Chondrocyte (in vitro differentiated cells): ENCODE measurements at regions not wholly inside any gene's neighbourhood (a gene's known extent, or its start where the extent isn't known, plus 50 kb on each side); places are given as distances from the start of the nearest gene placed in this dataset.

ENCODE experiments used
- DNase-seq: peaks from one replicate; pipeline ENCODE4 v3.0.0; 2021; ENCODE audit warnings: mixed read lengths, low spot score
- H3K27ac Mint-ChIP-seq: one replicate; pipeline ENCODE4 v1.8.0; 2021; ENCODE audit warnings: mild to moderate bottlenecking, moderate library complexity, mixed read lengths; ENCODE audit not compliant: unreplicated experiment
- H3K27me3 Mint-ChIP-seq: 2 replicates; pipeline ENCODE4 v1.8.0; 2021; ENCODE audit warnings: low read depth, mixed read lengths
- H3K36me3 Mint-ChIP-seq: 2 replicates; pipeline ENCODE4 v1.8.0; 2021; ENCODE audit warnings: low read depth, mixed read lengths
- H3K4me1 Mint-ChIP-seq: 2 replicates; pipeline ENCODE4 v1.8.0; 2021; ENCODE audit warnings: low read depth, mild to moderate bottlenecking, mixed read lengths
- H3K4me3 Mint-ChIP-seq: one replicate; pipeline ENCODE4 v1.8.0; 2021; ENCODE audit warnings: mild to moderate bottlenecking, moderate library complexity, mixed read lengths; ENCODE audit not compliant: unreplicated experiment
- H3K9me3 Mint-ChIP-seq: 2 replicates; pipeline ENCODE4 v1.8.0; 2021; ENCODE audit warnings: low read depth, mixed read lengths
- CTCF ChIP-seq: fragments of 200-600 bp; sonication (generic); IDR thresholded peaks from 2 replicates; pipeline ENCODE4 v1.5.0; 2021; ENCODE audit warnings: antibody characterized with exemption, mild to moderate bottlenecking, moderate library complexity

DNA sequence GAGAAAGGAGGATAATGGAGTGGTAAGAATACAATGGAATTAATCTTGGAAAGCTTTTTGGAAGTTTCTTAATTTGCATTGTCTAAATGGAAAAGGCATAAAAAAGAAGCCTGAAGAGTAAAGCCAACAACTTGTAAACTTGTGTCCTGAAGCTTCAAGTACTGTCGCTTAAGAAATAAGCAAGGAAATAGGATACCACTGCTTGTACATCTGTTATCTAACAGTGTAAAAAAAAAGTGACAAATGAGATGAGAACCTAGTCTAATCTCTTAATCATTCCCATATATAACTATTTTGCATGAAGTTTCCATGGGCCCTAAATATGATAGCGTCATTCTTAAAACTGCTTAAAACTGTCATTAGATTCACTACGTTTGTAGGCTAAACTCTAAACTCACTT lies 134.0 kb upstream of the DYRK2 start:
- Mint-ChIP-seq H3K27ac (no peak overlapping the region), H3K4me1 (peaks cover 44% of the 10 kb centered on the region)

GRCh38 chr12:67515679-67516340 lies 132.7 kb upstream of the DYRK2 start:
- H3K36me3 Mint-ChIP-seq = no peaks in the 10 kb centered on the region
- no peaks in the 10 kb centered on the region for H3K27me3 Mint-ChIP-seq
- H3K9me3 Mint-ChIP-seq = no peaks in the 10 kb centered on the region
- TF ChIP-seq CTCF = no peak
- no peak overlapping the region for H3K27ac Mint-ChIP-seq
- H3K4me3 Mint-ChIP-seq = no peak overlapping the region
- no peak for DNase-seq
- H3K4me1 Mint-ChIP-seq = peaks cover 46% of the 10 kb centered on the region

More for the DNA sequence above, 134.0 kb upstream of the DYRK2 start:
- Mint-ChIP-seq H3K4me3 (no peak overlapping the region), H3K9me3 (no peaks in the 10 kb centered on the region), H3K36me3 (no peaks in the 10 kb centered on the region), H3K27me3 (no peaks in the 10 kb centered on the region)
- TF ChIP-seq CTCF = no peak
- DNase-seq = no peak

- no peak for DNase-seq
- TF ChIP-seq CTCF = no peak
- Mint-ChIP-seq H3K9me3 (no peaks in the 10 kb centered on the region), H3K4me1 (peaks cover 40% of the 10 kb centered on the region), H3K4me3 (no peak overlapping the region), H3K27me3 (no peaks in the 10 kb centered on the region), H3K27ac (peak overlapping the region; percentile 45), H3K36me3 (no peaks in the 10 kb centered on the region)
Observed at GRCh38 chr12:67517181-67517887, 131.2 kb upstream of the DYRK2 start.

DNA sequence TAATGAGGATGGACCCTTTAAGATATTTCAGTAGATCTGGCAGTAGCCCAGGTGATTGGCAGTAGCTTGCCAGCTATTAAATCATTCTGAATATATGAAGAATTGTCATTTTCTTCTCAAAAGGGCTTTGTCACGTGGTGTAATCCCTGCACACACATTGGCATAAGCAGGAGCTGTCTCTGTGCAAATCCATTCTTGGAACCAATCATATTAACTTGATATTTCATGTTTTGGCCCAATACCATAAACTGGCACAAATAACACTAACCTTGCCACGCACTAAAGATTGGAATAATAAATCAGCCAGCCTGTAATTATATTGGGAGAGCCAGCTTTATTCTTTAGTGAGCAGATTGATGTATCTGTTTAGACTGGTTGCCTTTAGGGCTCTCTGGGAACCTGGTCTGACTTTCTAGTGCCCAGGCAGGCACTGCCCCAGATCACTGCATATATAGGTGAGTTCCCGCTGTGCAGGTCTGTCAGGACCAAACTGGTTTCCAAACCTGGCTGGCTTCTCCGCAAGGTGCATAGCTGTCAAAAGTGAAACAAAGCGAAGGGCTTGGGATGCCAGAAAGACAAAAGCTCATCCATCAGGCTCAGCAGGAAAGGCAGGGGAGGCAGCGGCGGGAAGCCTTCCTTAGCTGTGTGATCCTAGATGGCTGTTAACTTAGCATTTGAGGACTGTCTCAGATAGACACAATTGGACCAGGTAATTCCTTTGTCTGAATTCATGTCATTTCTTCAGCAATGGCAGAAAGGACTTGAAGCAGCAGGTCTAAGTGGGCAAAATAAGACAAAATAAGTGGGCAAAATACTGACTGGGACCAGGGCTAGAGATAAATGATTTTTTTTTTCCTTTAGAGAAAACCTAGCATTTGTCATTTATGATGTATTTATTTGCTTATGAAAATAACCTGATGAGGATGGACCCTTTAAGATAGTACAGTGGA lies 128.8 kb upstream of the DYRK2 start:
- TF ChIP-seq CTCF = no peak
- Mint-ChIP-seq H3K36me3 (no peaks in the 10 kb centered on the region), H3K4me3 (no peak overlapping the region), H3K9me3 (no peaks in the 10 kb centered on the region), H3K27ac (no peak overlapping the region), H3K27me3 (no peaks in the 10 kb centered on the region), H3K4me1 (peaks cover 34% of the 10 kb centered on the region)
- no peak for DNase-seq

DNA sequence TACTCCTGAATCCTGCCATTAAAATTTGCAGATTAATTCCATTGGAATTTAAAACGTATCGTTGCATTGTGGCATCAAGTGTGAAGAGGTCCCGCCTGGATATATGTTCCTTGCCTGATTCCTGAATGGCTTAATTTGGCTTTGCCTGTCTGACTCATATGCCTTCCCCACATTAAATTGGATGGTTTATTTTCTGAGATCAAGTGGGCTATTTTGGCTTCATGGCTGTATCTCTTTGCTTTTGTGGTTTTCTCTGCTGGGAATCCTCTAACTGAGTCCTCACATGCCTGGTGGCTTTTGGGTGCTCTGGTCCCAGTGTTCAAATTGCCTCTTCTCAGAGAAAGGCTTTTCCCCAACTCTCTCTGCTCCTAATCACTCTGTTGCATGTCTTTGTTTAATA lies 127.9 kb upstream of the DYRK2 start:
- H3K4me3 Mint-ChIP-seq = no peak overlapping the region
- no peaks in the 10 kb centered on the region for H3K9me3 Mint-ChIP-seq
- H3K27ac Mint-ChIP-seq = no peak overlapping the region
- H3K4me1 Mint-ChIP-seq = peaks cover 28% of the 10 kb centered on the region
- no peak for TF ChIP-seq CTCF
- H3K36me3 Mint-ChIP-seq = no peaks in the 10 kb centered on the region
- DNase-seq = no peak
- H3K27me3 Mint-ChIP-seq = no peaks in the 10 kb centered on the region
